ENCODE measurements at regions not wholly inside any gene's neighbourhood (a gene's known extent, or its start where the extent isn't known, plus 50 kb on each side); places are given as distances from the start of the nearest gene placed in this dataset.

GRCh38 chr5:26192486-26192885, 845.9 kb downstream of the CDH9 start:
- no peak for DNase-seq

GRCh38 chr5:26181582-26181981, 856.8 kb downstream of the CDH9 start:
- DNase-seq: no peak

- no peak for DNase-seq
These were observed 889.7 kb downstream of the CDH9 start for GRCh38 chr5:26148569-26149107.

GRCh38 chr5:26143259-26143658, 895.1 kb downstream of the CDH9 start:
- DNase-seq: no peak

- no peak for DNase-seq
These were observed 917.0 kb downstream of the CDH9 start for GRCh38 chr5:26121338-26121737.

- DNase-seq: no peak
These were observed 934.2 kb downstream of the CDH9 start for GRCh38 chr5:26104175-26104574.

- no peak for DNase-seq
These were observed 978.2 kb downstream of the CDH9 start for GRCh38 chr5:26060212-26060611.

- DNase-seq: no peak
These were observed 983.8 kb downstream of the CDH9 start for GRCh38 chr5:26054594-26054993.

- no peak for DNase-seq
These were observed 1003.6 kb downstream of the CDH9 start for GRCh38 chr5:26034813-26035212.

GRCh38 chr5:26031481-26031880, 1006.9 kb downstream of the CDH9 start:
- DNase-seq: no peak

GRCh38 chr5:26026044-26026443, 1012.3 kb downstream of the CDH9 start:
- no peak for DNase-seq

GRCh38 chr5:26024774-26025173, 1013.6 kb downstream of the CDH9 start:
- no peak for DNase-seq

- DNase-seq: no peak
These were observed 1015.0 kb downstream of the CDH9 start for GRCh38 chr5:26023361-26023760.

GRCh38 chr5:26014206-26014605, 1024.2 kb downstream of the CDH9 start:
- DNase-seq: no peak

- no peak for DNase-seq
These were observed 1026.3 kb downstream of the CDH9 start for GRCh38 chr5:26012078-26012477.

- no peak for DNase-seq
These were observed 1028.6 kb downstream of the CDH9 start for GRCh38 chr5:26009742-26010141.

GRCh38 chr5:26003966-26004365, 1034.4 kb downstream of the CDH9 start:
- DNase-seq: no peak

GRCh38 chr5:25995209-25995608, 1043.2 kb downstream of the CDH9 start:
- DNase-seq: no peak

GRCh38 chr5:25993701-25994100, 1044.7 kb downstream of the CDH9 start:
- no peak for DNase-seq

- DNase-seq: no peak
These were observed 1046.7 kb downstream of the CDH9 start for GRCh38 chr5:25991639-25992038.

- DNase-seq: no peak
These were observed 1047.6 kb downstream of the CDH9 start for GRCh38 chr5:25990771-25991170.

- DNase-seq: no peak
These were observed 1059.3 kb downstream of the CDH9 start for GRCh38 chr5:25979086-25979485.

- DNase-seq: no peak
These were observed 1062.5 kb downstream of the CDH9 start for GRCh38 chr5:25975885-25976284.

GRCh38 chr5:25974451-25974850, 1063.9 kb downstream of the CDH9 start:
- no peak for DNase-seq

- DNase-seq: no peak
These were observed 1067.4 kb downstream of the CDH9 start for GRCh38 chr5:25970906-25971489.

Data from NCI-H774 (cell line).